GM13976 (cell line): ENCODE measurements at regions not wholly inside any gene's neighbourhood (a gene's known extent, or its start where the extent isn't known, plus 50 kb on each side); places are given as distances from the start of the nearest gene placed in this dataset.

Experiments
- DNase-seq: peaks from one replicate; pipeline ENCODE4 v3.0.0; 2012; ENCODE audit warnings: low spot score
- CTCF ChIP-seq: IDR thresholded peaks from 2 replicates; pipeline ENCODE4 v1.5.1; 2012; ENCODE audit warnings: borderline replicate concordance, mild to moderate bottlenecking; ENCODE audit not compliant: insufficient read depth; ENCODE audit errors: extremely low read depth, missing control alignments, control extremely low read depth
- in situ Hi-C: fragments of 300-500 bp; cut with MboI; formaldehyde crosslinking; loops from one replicate; pipeline ENCODE4 v1.12.0; 2022; ENCODE audit warnings: low sequenced_read_pairs, mixed read lengths, inconsistent platforms; ENCODE audit not compliant: unreplicated experiment

GRCh38 chr4:126071346-126072333 lies 756.9 kb downstream of the FAT4 start:
- TF ChIP-seq CTCF: no peak
- in situ Hi-C loops: no loop called here
- no peak for DNase-seq

GRCh38 chr4:126081336-126081735 lies 766.6 kb downstream of the FAT4 start:
- TF ChIP-seq CTCF: no peak
- in situ Hi-C loops: no loop called here
- no peak for DNase-seq

GRCh38 chr4:126086041-126086440 lies 771.3 kb downstream of the FAT4 start:
- no peak for DNase-seq
- TF ChIP-seq CTCF: no peak
- in situ Hi-C loops: no loop called here

GRCh38 chr4:126087101-126087500 lies 772.3 kb downstream of the FAT4 start:
- no peak for TF ChIP-seq CTCF
- no peak for DNase-seq
- in situ Hi-C loops: no loop called here

- no peak for TF ChIP-seq CTCF
- no peak for DNase-seq
- in situ Hi-C loops: no loop called here
These were observed 782.5 kb downstream of the FAT4 start for GRCh38 chr4:126097155-126097799.

GRCh38 chr4:126106658-126107057 lies 791.9 kb downstream of the FAT4 start:
- no peak for TF ChIP-seq CTCF
- DNase-seq: no peak
- in situ Hi-C loops: no loop called here
